NOMO-1 treated with dmso at 0.1 percent for 144 hours (cell line): ENCODE measurements at regions not wholly inside any gene's neighbourhood (a gene's known extent, or its start where the extent isn't known, plus 50 kb on each side); places are given as distances from the start of the nearest gene placed in this dataset.
A peak's percentile ranks its signal among the peaks of the same experiment; 100 is the strongest.
"Not testable (repeated sequence)": the region's sequence is repeated elsewhere in the genome, so short reads cannot be mapped to it uniquely, and the experiment has no call there.

Experiments used
- DNase-seq: peaks from one replicate; lab custom pipeline; 2025; ENCODE audit not compliant: unreplicated experiment; lab: John Stamatoyannopoulos, UW

- no peak for DNase-seq
Observed at GRCh38 chr4:158958489-158959270, 144.2 kb upstream of the RAPGEF2 start.

GRCh38 chr4:158962393-158962792, 140.5 kb upstream of the RAPGEF2 start:
- DNase-seq: no peak

GRCh38 chr4:158963282-158963681, 139.6 kb upstream of the RAPGEF2 start:
- DNase-seq: not testable (repeated sequence)

DNA sequence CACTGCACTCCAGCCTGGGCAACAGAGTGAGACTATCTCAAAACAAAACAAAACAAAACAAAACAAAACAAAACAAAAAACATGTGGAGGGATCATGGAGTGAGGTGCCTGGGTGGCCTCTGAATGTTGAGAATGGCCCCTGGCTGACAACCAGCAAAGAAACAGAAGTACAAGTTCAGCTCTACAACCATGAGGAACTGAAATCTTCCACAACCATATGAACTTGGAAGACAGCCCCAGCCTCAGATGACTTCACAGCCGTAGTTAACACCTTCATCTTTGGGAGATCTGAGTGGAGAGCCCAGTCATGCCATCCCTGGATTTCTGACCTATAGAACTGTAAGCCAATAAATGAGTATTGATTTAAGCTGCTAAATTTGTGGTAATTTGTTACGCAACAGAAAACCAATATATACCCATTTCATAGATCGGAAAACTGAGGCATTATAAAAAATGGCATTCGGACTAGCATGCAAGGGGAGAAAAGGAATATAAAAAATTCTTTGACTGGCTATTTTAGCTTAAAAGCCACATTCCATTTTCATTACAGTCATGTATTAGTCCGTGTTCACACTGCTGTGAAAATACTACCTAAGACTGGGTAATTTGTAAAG, 138.7 kb upstream of the RAPGEF2 start:
- DNase-seq: no peak

DNA sequence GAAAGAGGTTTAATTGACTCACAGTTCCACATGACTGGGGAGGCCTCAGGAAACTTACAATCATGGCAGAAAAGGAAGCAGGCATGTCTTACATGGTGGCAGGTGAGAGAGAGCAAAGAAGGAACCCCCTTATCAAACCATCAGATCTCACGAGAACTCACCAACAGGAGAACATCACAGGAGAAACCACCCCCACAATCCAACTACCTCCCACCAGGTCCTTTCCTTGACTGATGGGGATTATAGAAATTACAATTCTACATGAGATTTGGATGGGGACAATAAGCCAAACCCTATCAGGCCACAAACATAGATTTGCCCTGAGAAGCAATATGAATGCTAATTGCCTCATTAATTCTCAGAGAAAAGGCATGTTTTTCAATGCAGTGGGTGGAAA, 138.2 kb upstream of the RAPGEF2 start:
- DNase-seq: no peak

GRCh38 chr4:158965226-158965625, 137.7 kb upstream of the RAPGEF2 start:
- DNase-seq: no peak

GRCh38 chr4:158966091-158966490, 136.8 kb upstream of the RAPGEF2 start:
- no peak for DNase-seq

- DNase-seq: no peak
Observed at GRCh38 chr4:158968961-158969360, 133.9 kb upstream of the RAPGEF2 start.

DNA sequence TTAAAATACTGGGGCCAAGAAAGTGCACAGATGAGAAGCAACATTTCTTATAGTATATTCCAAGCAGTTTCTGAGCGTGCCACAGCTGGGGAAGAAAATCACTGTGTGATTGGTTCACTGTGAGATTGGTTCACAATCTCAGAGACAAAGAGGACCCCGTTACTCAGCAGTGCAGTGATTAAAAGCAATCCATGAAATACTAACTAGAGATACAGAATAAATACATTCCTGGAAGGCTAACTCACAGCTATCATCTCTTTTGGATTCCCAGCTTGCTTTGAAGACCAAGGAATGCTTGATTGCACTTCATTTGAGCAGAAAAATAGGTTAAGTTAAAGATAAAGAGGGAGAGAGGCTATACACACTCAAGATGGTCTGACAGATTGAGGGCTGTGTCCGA, 132.1 kb upstream of the RAPGEF2 start:
- DNase-seq: no peak

GRCh38 chr4:158974438-158974837, 128.4 kb upstream of the RAPGEF2 start:
- DNase-seq: not testable (repeated sequence)

DNA sequence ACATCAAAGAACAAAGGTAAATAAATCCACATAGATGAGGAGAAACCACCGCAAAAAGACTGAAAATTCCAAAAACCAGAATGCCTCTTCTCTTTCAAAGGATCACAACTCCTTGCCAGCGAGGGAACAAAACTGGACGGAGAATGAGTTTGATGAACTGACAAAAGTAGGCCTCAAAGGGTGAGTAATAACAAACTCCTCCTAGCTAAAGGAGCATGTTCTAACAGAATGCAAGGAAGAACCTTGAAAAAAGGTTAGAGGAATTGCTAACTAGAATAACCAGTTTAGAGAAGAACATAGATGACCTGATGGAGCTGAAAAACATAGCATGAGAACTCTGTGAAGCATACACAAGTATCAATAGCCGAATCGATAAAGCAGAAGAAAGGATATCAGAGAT, 122.2 kb upstream of the RAPGEF2 start:
- DNase-seq: not testable (repeated sequence)

GRCh38 chr4:158991534-158992155, 111.2 kb upstream of the RAPGEF2 start:
- DNase-seq: no peak

GRCh38 chr4:158993891-158994290, 109.0 kb upstream of the RAPGEF2 start:
- DNase-seq: peak; percentile 24

DNA sequence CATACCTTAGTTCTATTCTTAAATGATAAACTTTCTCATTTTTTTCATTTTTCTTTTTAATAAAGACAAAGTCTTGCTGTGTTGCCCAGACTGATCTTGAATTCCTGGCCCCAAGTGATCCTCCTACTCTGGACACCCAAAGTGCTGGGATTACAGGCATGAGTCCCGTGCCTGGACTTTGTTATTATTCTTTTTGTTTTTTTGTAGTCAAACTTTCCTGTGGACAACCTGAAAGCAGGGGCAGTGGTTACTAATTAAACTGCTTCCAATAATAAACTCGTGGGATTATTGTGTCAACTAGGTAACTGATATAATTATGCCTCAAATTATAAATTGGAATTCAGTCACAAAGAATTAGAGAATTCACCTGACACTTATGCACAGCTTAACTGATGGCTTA, 107.8 kb upstream of the RAPGEF2 start:
- DNase-seq: no peak

- DNase-seq: no peak
Observed at GRCh38 chr4:158995965-158996364, 106.9 kb upstream of the RAPGEF2 start.

DNA sequence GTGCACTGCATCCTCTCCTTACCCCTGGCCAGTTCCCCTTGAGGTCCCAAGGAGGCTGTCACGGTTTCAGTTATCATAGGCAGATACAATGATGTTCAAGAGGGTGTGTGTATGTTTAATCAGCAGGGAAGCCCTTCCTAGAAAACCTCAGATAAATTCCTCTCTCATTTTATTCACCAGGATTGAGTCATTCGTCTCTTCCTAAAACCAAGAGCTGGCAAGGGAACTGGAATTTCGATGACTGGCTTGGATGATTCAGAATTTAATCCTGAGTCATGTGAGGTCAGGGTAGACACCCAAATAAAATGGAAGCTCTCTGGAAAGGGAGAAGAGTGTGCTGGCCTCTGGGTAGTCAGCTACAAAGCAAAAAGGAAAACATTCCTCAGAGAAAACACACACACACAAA, 106.2 kb upstream of the RAPGEF2 start:
- no peak for DNase-seq

- DNase-seq: no peak
Observed at GRCh38 chr4:158997660-158998349, 105.1 kb upstream of the RAPGEF2 start.

GRCh38 chr4:158998624-158999023, 104.3 kb upstream of the RAPGEF2 start:
- peak; percentile 68 for DNase-seq

- no peak for DNase-seq
Observed at GRCh38 chr4:158999166-158999682, 103.7 kb upstream of the RAPGEF2 start.

- no peak for DNase-seq
Observed at GRCh38 chr4:158999849-159000248, 103.0 kb upstream of the RAPGEF2 start.

GRCh38 chr4:159002950-159003349, 99.9 kb upstream of the RAPGEF2 start:
- no peak for DNase-seq
